ENCODE measurements at regions not wholly inside any gene's neighbourhood (a gene's known extent, or its start where the extent isn't known, plus 50 kb on each side); places are given as distances from the start of the nearest gene placed in this dataset.

DNA sequence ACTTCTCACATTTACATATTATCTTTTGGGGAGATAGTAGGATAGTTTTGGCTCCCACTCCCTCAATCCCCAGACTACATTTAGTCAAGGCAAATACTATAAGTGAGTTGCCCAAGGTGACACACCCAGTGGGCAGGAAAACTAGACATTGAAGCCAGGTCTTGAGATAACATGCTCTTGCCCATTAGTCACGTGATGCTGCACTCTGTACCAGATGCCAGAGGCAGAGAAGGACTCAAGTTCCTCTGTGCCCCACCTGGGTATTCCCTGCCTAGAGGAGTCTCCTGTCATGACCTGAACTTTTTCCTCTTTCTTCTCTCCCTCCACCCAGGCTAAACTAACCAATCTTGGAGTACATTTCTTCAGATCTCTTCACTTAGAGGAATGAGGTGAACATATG is 484.9 kb downstream of the BUD13 start:
- H3K27me3 ChIP-seq (replicated peaks; ENCODE audit: control insufficient read depth, insufficient read depth, low read length), result no peaks in the 10 kb centered on the region; the same call in 1 of the 2 replicates
- no peak for DNase-seq (ENCODE audit: extremely low read depth, insufficient read length)
- TF ChIP-seq, protein P1, sequence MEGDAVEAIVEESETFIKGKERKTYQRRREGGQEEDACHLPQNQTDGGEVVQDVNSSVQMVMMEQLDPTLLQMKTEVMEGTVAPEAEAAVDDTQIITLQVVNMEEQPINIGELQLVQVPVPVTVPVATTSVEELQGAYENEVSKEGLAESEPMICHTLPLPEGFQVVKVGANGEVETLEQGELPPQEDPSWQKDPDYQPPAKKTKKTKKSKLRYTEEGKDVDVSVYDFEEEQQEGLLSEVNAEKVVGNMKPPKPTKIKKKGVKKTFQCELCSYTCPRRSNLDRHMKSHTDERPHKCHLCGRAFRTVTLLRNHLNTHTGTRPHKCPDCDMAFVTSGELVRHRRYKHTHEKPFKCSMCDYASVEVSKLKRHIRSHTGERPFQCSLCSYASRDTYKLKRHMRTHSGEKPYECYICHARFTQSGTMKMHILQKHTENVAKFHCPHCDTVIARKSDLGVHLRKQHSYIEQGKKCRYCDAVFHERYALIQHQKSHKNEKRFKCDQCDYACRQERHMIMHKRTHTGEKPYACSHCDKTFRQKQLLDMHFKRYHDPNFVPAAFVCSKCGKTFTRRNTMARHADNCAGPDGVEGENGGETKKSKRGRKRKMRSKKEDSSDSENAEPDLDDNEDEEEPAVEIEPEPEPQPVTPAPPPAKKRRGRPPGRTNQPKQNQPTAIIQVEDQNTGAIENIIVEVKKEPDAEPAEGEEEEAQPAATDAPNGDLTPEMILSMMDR (IDR thresholded peaks at IDR 0.05; ENCODE audit: insufficient read depth, low read length, poor library complexity, severe bottlenecking), result no peak
- H3K36me3 ChIP-seq (ENCODE audit: control insufficient read depth, insufficient read depth, low read length), result no peaks in the 10 kb centered on the region
- no peak overlapping the region for H3K4me3 ChIP-seq (replicated peaks; ENCODE audit: low read depth, low read length)

DNA sequence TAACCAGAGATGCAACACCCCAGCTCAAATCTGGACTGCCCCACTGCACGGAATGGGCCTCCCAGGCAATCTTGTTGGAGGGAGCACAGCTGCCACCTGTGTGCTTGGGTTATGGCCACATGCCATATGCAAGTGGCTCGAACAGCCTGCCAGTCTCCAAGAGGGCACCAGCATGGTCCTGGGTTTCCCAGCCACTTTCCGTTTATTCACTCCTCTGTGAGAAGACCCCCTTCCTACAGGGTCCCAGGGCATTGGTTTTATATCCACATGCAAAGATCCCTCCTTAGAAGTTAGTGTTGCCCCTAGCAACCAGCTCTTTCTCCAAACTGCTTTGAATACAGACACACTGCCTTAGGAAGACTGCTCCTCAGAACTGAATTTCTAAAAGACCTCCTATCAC is 487.8 kb downstream of the BUD13 start:
- no peak overlapping the region for H3K4me3 ChIP-seq (replicated peaks; ENCODE audit: low read depth, low read length)
- DNase-seq (ENCODE audit: extremely low read depth, insufficient read length), result no peak
- H3K36me3 ChIP-seq (ENCODE audit: control insufficient read depth, insufficient read depth, low read length), result no peaks in the 10 kb centered on the region
- H3K27me3 ChIP-seq (replicated peaks; ENCODE audit: control insufficient read depth, insufficient read depth, low read length), result peaks cover 1% of the 10 kb centered on the region
- TF ChIP-seq, protein P1 (IDR thresholded peaks at IDR 0.05; ENCODE audit: insufficient read depth, low read length, poor library complexity, severe bottlenecking), result no peak

DNA sequence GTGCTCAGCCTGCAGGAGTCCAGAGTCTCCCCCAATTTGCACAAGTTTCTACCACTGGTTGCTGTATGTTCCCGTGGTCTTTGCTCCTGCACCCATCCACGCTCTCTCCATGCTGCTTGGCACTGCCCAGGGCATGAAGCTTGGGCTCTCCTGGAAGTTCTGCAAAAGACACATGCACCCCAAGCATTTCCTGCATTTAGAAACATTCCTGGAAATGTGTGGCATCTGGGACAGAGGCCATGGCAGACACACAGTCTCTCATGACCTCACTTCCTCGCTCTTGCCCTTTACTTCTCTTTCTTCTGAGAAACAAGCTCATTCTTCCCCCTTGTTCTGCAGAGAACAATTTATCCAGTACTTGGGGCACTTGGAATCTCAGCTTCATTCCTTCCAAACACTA is 489.5 kb downstream of the BUD13 start:
- TF ChIP-seq, protein P1 (IDR thresholded peaks at IDR 0.05; ENCODE audit: insufficient read depth, low read length, poor library complexity, severe bottlenecking), result no peak
- no peak for DNase-seq (ENCODE audit: extremely low read depth, insufficient read length)
- Histone ChIP-seq H3K36me3 (ENCODE audit: control insufficient read depth, insufficient read depth, low read length) (no peaks in the 10 kb centered on the region), H3K4me3 (replicated peaks; ENCODE audit: low read depth, low read length) (no peak overlapping the region), H3K27me3 (replicated peaks; ENCODE audit: control insufficient read depth, insufficient read depth, low read length) (peaks cover 1% of the 10 kb centered on the region)

DNA sequence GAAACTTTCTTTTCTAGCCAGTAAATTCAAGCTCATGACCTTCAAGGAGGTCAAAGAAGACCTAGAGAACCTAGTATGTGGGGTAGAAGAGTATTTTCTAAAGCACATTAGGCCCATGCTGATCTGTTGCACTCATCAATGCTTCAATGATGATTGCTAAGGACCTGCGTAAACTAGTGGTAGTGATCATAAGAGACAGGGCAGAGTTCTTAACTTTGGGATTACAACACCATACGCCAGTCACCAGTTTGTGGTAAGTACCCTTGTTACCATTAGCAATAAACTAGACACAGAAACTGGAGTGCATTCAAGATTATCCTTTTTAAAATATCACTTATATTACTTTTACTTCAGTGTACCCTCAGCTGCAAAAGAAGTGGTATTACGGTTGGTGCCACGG is 490.3 kb downstream of the BUD13 start:
- no peak overlapping the region for H3K4me3 ChIP-seq (replicated peaks; ENCODE audit: low read depth, low read length)

DNA sequence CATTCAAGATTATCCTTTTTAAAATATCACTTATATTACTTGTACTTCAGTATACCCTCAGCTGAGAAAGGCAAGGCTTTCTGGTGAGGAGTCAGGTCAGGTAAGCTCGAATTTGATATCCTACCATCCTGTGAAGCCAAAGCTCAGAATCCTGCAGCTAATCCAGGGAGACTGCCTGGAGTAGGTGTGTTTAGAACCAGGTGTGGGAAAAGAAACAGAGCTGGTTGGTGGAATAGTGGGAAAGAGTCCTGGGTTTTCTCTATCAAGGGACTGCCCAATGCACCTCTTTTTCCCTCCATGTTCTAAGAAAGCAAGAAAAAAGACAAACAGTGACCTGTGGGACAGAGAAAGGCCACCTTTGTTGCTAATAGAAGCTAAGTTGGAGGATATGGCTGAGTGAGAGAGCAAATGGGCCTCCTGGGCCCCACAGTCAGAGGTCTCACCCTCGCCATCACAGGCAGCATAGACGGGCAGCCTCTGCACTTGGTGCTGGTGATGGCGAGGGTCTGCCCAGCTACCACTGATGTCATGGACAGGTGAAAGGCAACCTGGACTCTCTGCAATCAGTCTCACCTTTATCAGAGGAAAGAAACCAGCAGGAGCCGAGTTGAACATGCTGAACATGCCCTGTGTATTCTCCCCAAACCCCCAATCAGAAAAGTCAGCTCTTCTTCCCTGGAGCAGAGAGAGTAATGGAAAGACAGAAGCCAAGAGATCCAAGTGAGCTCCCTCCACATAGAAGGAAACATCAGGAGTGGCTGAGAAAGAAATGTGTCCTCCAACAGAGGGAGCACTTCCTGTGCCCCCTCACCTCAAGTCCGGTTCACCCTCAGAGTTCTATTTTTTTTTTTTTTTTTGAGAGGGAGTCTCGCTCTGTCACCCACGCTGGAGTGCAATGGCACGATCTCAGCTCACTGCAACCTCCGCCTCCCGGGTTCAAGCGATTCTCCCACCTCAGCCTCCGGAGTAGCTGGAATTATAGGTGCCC is 491.3 kb downstream of the BUD13 start:
- Histone ChIP-seq H3K4me3 (replicated peaks; ENCODE audit: low read depth, low read length) (no peak overlapping the region), H3K36me3 (ENCODE audit: control insufficient read depth, insufficient read depth, low read length) (no peaks in the 10 kb centered on the region), H3K27me3 (replicated peaks; ENCODE audit: control insufficient read depth, insufficient read depth, low read length) (peaks cover 1% of the 10 kb centered on the region; the same call in 1 of the 2 replicates)
- DNase-seq (ENCODE audit: extremely low read depth, insufficient read length), result no peak
- TF ChIP-seq, protein P1 (IDR thresholded peaks at IDR 0.05; ENCODE audit: insufficient read depth, low read length, poor library complexity, severe bottlenecking), result peak; percentile 9

More for the DNA sequence above, 490.3 kb downstream of the BUD13 start:
- TF ChIP-seq, protein P1 (IDR thresholded peaks at IDR 0.05; ENCODE audit: insufficient read depth, low read length, poor library complexity, severe bottlenecking), result no peak
- peaks cover 1% of the 10 kb centered on the region; the same call in 1 of the 2 replicates for H3K27me3 ChIP-seq (replicated peaks; ENCODE audit: control insufficient read depth, insufficient read depth, low read length)
- H3K36me3 ChIP-seq (ENCODE audit: control insufficient read depth, insufficient read depth, low read length), result no peaks in the 10 kb centered on the region
- no peak for DNase-seq (ENCODE audit: extremely low read depth, insufficient read length)
